SK-N-SH treated with all-trans-retinoic acid at 6 μM for 48 hours (cell line): ENCODE measurements at regions not wholly inside any gene's neighbourhood (a gene's known extent, or its start where the extent isn't known, plus 50 kb on each side); places are given as distances from the start of the nearest gene placed in this dataset.

Source experiments
- ATAC-seq: fragments of 200-7000 bp; cut with Tn5 transposase; 3 replicates; pipeline ENCODE4 v1.9.1; 2020; ENCODE audit warnings: mild to moderate bottlenecking, moderate library complexity
- ARNTL ChIP-seq: fragments of 450-650 bp; formaldehyde crosslinking; IDR thresholded peaks from 2 replicates; pipeline ENCODE4 v1.5.0; 2020; ENCODE audit warnings: low read depth, mild to moderate bottlenecking, moderate library complexity, borderline replicate concordance
- BACH2 ChIP-seq: fragments of 250-450 bp; sonication (Bioruptor Pico); IDR thresholded peaks from 2 replicates; pipeline ENCODE4 v1.9.0; 2021; ENCODE audit warnings: mild to moderate bottlenecking, borderline replicate concordance
- CSDC2 ChIP-seq: fragments of 250-450 bp; sonication (Bioruptor Pico); IDR thresholded peaks from 2 replicates; pipeline ENCODE4 v1.5.0; 2020; ENCODE audit warnings: mild to moderate bottlenecking, moderate library complexity
- CSRNP3 ChIP-seq: fragments of 250-450 bp; sonication (Bioruptor Pico); IDR thresholded peaks from 2 replicates; pipeline ENCODE4 v1.5.1; 2021; ENCODE audit warnings: mild to moderate bottlenecking, moderate library complexity
- ESRRG ChIP-seq: fragments of 250-450 bp; sonication (Bioruptor Pico); IDR thresholded peaks from 2 replicates; pipeline ENCODE4 v1.6.1; 2021; ENCODE audit warnings: mild to moderate bottlenecking
- GLIS3 ChIP-seq: fragments of 250-450 bp; sonication (Bioruptor Pico); IDR thresholded peaks from 2 replicates; pipeline ENCODE4 v1.5.0; 2020; ENCODE audit warnings: mild to moderate bottlenecking, moderate library complexity
- ISL1 ChIP-seq: fragments of 250-450 bp; sonication (Bioruptor Pico); IDR thresholded peaks from 2 replicates; pipeline ENCODE4 v2.1.2; 2022; ENCODE audit warnings: mild to moderate bottlenecking, moderate library complexity
- OSR1 ChIP-seq: fragments of 250-450 bp; sonication (Bioruptor Pico); IDR thresholded peaks from 2 replicates; pipeline ENCODE4 v1.8.0; 2022; ENCODE audit warnings: moderate library complexity, mild to moderate bottlenecking, inconsistent platforms
- POU6F1 ChIP-seq: fragments of 250-450 bp; sonication (Bioruptor Pico); IDR thresholded peaks from 2 replicates; pipeline ENCODE4 v1.8.0; 2021; ENCODE audit warnings: low read depth, mild to moderate bottlenecking, moderate library complexity, borderline replicate concordance
- PPARA ChIP-seq: fragments of 250-450 bp; sonication (Bioruptor Pico); IDR thresholded peaks from 2 replicates; pipeline ENCODE4 v1.5.0; 2020; ENCODE audit warnings: mild to moderate bottlenecking, borderline replicate concordance
- SNAI2 ChIP-seq: fragments of 250-450 bp; sonication (Bioruptor Pico); IDR thresholded peaks from 2 replicates; pipeline ENCODE4 v1.5.0; 2020; ENCODE audit warnings: mild to moderate bottlenecking, moderate library complexity
- TCF4 ChIP-seq: fragments of 250-450 bp; sonication (Bioruptor Pico); IDR thresholded peaks from 2 replicates; pipeline ENCODE4 v1.8.0; 2021; ENCODE audit warnings: mild to moderate bottlenecking, moderate library complexity, borderline replicate concordance
- ZFP30 ChIP-seq: fragments of 450-650 bp; formaldehyde crosslinking; IDR thresholded peaks from 2 replicates; pipeline ENCODE4 v1.5.0; 2022; ENCODE audit warnings: mild to moderate bottlenecking, moderate library complexity
- ZNF565 ChIP-seq: fragments of 450-650 bp; formaldehyde crosslinking; conservative IDR thresholded peaks from 2 replicates; pipeline ENCODE4 v1.5.0; 2020; ENCODE audit warnings: low read depth, mild to moderate bottlenecking, moderate library complexity
- ZNF70 ChIP-seq: fragments of 450-650 bp; formaldehyde crosslinking; IDR thresholded peaks from 2 replicates; pipeline ENCODE4 v1.5.0; 2020; ENCODE audit warnings: mild to moderate bottlenecking, moderate library complexity
- ZNF8 ChIP-seq: fragments of 450-650 bp; formaldehyde crosslinking; IDR thresholded peaks from 2 replicates; pipeline ENCODE4 v1.5.0; 2020; ENCODE audit warnings: mild to moderate bottlenecking, moderate library complexity
- TF ChIP-seq, protein P1 (sequence below): fragments of 250-450 bp; sonication (Bioruptor Pico); IDR thresholded peaks from 2 replicates; pipeline ENCODE4 v1.5.0; 2020; ENCODE audit warnings: mild to moderate bottlenecking, moderate library complexity
- TF ChIP-seq, protein P2 (sequence below): fragments of 250-450 bp; sonication (Bioruptor Pico); IDR thresholded peaks from 2 replicates; pipeline ENCODE4 v1.5.1; 2020; ENCODE audit warnings: low read depth, mild to moderate bottlenecking, moderate library complexity

DNA sequence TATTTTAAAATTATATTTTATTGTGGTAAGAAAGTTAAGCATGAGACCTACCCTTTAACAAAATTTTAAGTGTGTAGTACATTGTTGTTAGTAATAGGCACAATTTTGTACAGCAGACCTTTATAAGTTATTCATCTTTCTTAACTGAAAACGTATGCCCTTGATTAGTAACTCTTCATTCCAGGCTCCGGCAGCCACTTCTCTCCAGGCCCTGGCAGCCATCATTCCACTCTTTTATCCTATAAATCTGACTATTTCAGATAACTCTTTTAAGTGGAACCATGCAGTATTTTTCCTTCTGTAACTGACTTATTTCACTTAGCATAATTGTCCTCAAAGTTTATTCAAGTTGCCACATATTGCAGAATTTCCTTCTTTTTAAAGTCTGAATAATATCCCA, 348.2 kb downstream of the CDH11 start:
- peak; percentile 61; the same call in 1 of the 2 replicates for TF ChIP-seq TCF4
- no peak for TF ChIP-seq PPARA (CRISPR knock-in tag)
- peak; percentile 83 for ATAC-seq

GRCh38 chr16:64773184-64773583, 348.7 kb downstream of the CDH11 start:
- no peak for TF ChIP-seq BACH2
- ATAC-seq, result no peak; the same call in 2 of the 3 replicates

DNA sequence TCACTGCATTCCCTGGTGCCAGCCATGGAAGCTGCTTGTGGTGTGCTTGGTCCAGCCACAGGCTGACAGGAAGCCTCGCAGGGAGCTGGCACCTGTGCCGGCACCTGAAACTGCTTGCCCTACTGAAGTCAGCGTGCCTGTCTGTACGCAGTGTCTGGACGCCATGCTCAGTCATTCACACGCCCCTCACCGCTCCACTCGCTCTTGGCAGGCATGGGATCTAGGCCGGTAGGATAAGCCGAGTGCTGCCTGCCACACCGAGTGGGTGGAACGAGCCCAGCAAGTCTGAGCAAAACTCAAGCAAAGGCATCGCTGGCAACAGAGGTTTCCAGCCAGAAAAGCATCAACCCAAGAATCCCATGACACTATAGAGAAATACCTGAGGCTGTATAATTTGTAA, 350.6 kb downstream of the CDH11 start:
- TF ChIP-seq ARNTL (CRISPR knock-in tag) (no peak), BACH2 (no peak), GLIS3 (no peak), TCF4 (no peak), ISL1 (CRISPR knock-in tag) (no peak), ZNF565 (CRISPR knock-in tag) (no peak)
- TF ChIP-seq, protein P1, sequence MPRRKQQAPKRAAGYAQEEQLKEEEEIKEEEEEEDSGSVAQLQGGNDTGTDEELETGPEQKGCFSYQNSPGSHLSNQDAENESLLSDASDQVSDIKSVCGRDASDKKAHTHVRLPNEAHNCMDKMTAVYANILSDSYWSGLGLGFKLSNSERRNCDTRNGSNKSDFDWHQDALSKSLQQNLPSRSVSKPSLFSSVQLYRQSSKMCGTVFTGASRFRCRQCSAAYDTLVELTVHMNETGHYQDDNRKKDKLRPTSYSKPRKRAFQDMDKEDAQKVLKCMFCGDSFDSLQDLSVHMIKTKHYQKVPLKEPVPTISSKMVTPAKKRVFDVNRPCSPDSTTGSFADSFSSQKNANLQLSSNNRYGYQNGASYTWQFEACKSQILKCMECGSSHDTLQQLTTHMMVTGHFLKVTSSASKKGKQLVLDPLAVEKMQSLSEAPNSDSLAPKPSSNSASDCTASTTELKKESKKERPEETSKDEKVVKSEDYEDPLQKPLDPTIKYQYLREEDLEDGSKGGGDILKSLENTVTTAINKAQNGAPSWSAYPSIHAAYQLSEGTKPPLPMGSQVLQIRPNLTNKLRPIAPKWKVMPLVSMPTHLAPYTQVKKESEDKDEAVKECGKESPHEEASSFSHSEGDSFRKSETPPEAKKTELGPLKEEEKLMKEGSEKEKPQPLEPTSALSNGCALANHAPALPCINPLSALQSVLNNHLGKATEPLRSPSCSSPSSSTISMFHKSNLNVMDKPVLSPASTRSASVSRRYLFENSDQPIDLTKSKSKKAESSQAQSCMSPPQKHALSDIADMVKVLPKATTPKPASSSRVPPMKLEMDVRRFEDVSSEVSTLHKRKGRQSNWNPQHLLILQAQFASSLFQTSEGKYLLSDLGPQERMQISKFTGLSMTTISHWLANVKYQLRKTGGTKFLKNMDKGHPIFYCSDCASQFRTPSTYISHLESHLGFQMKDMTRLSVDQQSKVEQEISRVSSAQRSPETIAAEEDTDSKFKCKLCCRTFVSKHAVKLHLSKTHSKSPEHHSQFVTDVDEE (CRISPR knock-in tag), result no peak
- TF ChIP-seq, protein P2, sequence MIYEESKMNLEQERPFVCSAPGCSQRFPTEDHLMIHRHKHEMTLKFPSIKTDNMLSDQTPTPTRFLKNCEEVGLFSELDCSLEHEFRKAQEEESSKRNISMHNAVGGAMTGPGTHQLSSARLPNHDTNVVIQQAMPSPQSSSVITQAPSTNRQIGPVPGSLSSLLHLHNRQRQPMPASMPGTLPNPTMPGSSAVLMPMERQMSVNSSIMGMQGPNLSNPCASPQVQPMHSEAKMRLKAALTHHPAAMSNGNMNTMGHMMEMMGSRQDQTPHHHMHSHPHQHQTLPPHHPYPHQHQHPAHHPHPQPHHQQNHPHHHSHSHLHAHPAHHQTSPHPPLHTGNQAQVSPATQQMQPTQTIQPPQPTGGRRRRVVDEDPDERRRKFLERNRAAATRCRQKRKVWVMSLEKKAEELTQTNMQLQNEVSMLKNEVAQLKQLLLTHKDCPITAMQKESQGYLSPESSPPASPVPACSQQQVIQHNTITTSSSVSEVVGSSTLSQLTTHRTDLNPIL (CRISPR knock-in tag), result no peak
- ATAC-seq, result no peak

- no peak for TF ChIP-seq ISL1 (CRISPR knock-in tag)
- no peak for TF ChIP-seq SNAI2 (CRISPR knock-in tag)
- TF ChIP-seq, protein P1 (CRISPR knock-in tag), result no peak
- TF ChIP-seq ZFP30 (CRISPR knock-in tag), result no peak
- no peak for TF ChIP-seq POU6F1 (CRISPR knock-in tag)
- TF ChIP-seq ZNF70, result no peak
- no peak for TF ChIP-seq ESRRG (CRISPR knock-in tag)
- TF ChIP-seq, protein P2 (CRISPR knock-in tag), result no peak
- TF ChIP-seq OSR1 (CRISPR knock-in tag), result no peak
- no peak for TF ChIP-seq CSRNP3 (CRISPR knock-in tag)
- TF ChIP-seq ZNF565 (CRISPR knock-in tag), result no peak
- TF ChIP-seq ZNF8, result no peak
- TF ChIP-seq CSDC2 (CRISPR knock-in tag), result no peak
- ATAC-seq, result no peak
These were observed 359.7 kb downstream of the CDH11 start for GRCh38 chr16:64762211-64762610.
